Mucosa of descending colon (tissue), 3 donors: ENCODE measurements at regions not wholly inside any gene's neighbourhood (a gene's known extent, or its start where the extent isn't known, plus 50 kb on each side); places are given as distances from the start of the nearest gene placed in this dataset.
"Not testable (repeated sequence)": the region's sequence is repeated elsewhere in the genome, so short reads cannot be mapped to it uniquely, and the experiment has no call there.

Experiments
- ATAC-seq: fragments of 200-7000 bp; cut with Tn5 transposase; one replicate; pipeline ENCODE4 v1.9.1; 2020; ENCODE audit warnings: mild to moderate bottlenecking, moderate library complexity
- DNase-seq, 3 donors: peaks; one replicate each; pipeline ENCODE4 v3.0.0-alpha.2; 2020
- H3K36me3 ChIP-seq: fragments of 200-600 bp; one replicate; pipeline ENCODE4 v1.8.0; 2021; ENCODE audit warnings: low read depth, mild to moderate bottlenecking
- H3K4me1 ChIP-seq: fragments of 200-600 bp; one replicate; pipeline ENCODE4 v1.8.0; 2021; ENCODE audit warnings: low read depth, mild to moderate bottlenecking
- H3K4me3 ChIP-seq: fragments of 200-600 bp; one replicate; pipeline ENCODE4 v1.8.0; 2021; ENCODE audit warnings: mild to moderate bottlenecking
- H3K9me3 ChIP-seq: fragments of 200-600 bp; one replicate; pipeline ENCODE4 v1.8.0; 2021; ENCODE audit warnings: mild to moderate bottlenecking
- intact Hi-C, 2 donors: fragments of 100-400 bp; cut with DNase I in 1 of 2; cut with micrococcal nuclease in 1 of 2; formaldehyde crosslinking; loops; one replicate each; pipeline versions ENCODE4 v1.11.0 to v1.11.1; 2022; cut with DNase I, micrococcal nuclease
- TF ChIP-seq, protein P1 (sequence below): fragments of 200-600 bp; IDR thresholded peaks from one replicate; pipeline ENCODE4 v1.8.0; 2022; ENCODE audit warnings: antibody characterized with exemption, mild to moderate bottlenecking
- donor health status: DM: no; HTN: no; CAD: no; lungs with moderate emphysema.
- donor health status: DM: no; HTN: no; CAD: no.
- donor health status: DM: no; HTN: yes; CAD: no.

DNA sequence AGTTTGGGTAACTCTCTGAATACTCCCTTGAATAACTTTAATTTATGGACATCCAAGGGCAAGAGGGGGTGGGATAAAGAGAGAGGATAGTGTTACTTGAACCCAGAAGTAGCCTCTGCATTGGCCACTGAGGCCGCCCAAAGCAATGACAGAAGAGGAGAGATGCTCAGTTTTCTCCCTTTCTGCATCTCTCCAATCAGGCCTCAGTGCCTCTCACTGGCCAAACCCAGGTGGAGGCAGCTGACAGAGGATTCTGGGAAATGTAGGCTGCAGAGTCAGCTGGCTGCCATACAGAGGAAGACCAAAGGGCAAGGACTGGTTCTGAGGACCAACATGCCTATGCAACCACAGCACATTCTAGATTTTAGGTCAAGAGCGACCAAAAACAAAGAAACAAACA lies 719.4 kb downstream of the MAT2B start:
- no peak overlapping the region for H3K4me3 ChIP-seq
- TF ChIP-seq, protein P1, sequence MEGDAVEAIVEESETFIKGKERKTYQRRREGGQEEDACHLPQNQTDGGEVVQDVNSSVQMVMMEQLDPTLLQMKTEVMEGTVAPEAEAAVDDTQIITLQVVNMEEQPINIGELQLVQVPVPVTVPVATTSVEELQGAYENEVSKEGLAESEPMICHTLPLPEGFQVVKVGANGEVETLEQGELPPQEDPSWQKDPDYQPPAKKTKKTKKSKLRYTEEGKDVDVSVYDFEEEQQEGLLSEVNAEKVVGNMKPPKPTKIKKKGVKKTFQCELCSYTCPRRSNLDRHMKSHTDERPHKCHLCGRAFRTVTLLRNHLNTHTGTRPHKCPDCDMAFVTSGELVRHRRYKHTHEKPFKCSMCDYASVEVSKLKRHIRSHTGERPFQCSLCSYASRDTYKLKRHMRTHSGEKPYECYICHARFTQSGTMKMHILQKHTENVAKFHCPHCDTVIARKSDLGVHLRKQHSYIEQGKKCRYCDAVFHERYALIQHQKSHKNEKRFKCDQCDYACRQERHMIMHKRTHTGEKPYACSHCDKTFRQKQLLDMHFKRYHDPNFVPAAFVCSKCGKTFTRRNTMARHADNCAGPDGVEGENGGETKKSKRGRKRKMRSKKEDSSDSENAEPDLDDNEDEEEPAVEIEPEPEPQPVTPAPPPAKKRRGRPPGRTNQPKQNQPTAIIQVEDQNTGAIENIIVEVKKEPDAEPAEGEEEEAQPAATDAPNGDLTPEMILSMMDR: no peak
- ATAC-seq (no peak), DNase-seq (no peak)
- H3K4me1 ChIP-seq: no peaks in the 10 kb centered on the region
- intact Hi-C loops: no loop called here
- no peaks in the 10 kb centered on the region for H3K36me3 ChIP-seq
- H3K9me3 ChIP-seq: no peaks in the 10 kb centered on the region

DNA sequence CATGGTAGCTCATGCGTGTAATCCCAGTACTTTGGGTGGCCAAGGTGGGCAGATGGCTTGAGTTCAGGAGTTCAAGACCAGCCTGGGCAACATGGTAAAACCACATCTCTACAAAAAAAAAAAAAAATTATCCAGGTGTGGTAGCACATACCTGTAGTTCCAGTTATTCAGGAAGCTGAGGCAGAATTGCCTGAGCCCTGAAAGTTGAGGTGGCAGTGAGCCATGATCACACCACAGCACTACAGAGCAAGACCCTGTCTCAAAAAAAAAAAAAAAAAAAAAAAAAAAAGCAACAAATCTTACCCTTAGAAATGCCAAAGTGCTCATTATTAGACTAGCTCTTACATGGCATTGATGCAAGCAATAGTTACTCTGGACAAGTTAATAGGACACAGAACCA lies 724.9 kb downstream of the MAT2B start:
- TF ChIP-seq, protein P1: no peak
- no peak for ATAC-seq

DNA sequence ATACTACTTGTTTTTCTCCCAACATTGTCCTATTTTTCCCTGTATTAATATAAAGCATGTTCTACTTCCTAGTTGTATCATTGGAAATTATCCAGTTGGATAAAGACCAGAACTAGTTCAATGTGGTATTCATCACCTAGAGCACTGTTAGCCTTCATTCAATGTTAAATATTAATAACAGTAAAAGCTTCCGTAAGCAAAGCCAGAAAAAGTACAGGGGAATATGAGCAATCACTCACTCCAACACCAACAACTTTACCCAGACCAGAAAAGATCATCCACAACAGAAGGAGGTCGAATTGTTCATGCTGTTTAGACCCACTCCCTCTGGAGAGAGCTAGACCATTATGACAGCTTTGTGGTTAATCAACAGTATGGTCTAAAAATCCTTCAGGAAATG lies 728.4 kb downstream of the MAT2B start:
- no peaks in the 10 kb centered on the region for H3K36me3 ChIP-seq
- TF ChIP-seq, protein P1: no peak
- DNase-seq (no peak), ATAC-seq (no peak)
- H3K4me3 ChIP-seq: no peak overlapping the region
- intact Hi-C loops: no loop called here
- H3K9me3 ChIP-seq: no peaks in the 10 kb centered on the region
- H3K4me1 ChIP-seq: no peaks in the 10 kb centered on the region

More for the DNA sequence above, 724.9 kb downstream of the MAT2B start:
- no peaks in the 10 kb centered on the region for H3K9me3 ChIP-seq
- no peak overlapping the region for H3K4me3 ChIP-seq
- DNase-seq: no peak
- no peaks in the 10 kb centered on the region for H3K36me3 ChIP-seq
- H3K4me1 ChIP-seq: no peaks in the 10 kb centered on the region
- intact Hi-C loops: no loop called here

DNA sequence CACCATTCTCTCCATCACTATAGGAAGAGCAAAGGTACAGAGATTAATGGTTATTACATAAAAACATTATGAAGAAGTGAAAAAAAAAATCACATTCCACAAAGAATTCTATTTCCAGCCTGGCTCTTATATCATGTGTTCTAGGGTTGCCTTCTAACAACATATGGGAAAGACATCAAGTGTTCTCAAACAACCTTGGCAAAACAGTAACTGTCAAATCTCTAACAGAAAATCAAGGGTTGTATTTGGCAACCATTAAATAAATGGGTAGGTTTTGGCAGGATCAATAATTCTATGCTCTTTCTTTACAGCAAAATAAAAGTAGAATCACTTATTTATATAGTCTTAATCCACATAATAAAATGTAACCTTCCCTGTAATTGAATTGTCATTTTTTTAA lies 728.9 kb downstream of the MAT2B start:
- H3K4me1 ChIP-seq: no peaks in the 10 kb centered on the region
- no peaks in the 10 kb centered on the region for H3K36me3 ChIP-seq
- H3K9me3 ChIP-seq: no peaks in the 10 kb centered on the region
- ATAC-seq (no peak), DNase-seq (no peak)
- no peak overlapping the region for H3K4me3 ChIP-seq
- intact Hi-C loops: no loop called here
- TF ChIP-seq, protein P1: no peak

DNA sequence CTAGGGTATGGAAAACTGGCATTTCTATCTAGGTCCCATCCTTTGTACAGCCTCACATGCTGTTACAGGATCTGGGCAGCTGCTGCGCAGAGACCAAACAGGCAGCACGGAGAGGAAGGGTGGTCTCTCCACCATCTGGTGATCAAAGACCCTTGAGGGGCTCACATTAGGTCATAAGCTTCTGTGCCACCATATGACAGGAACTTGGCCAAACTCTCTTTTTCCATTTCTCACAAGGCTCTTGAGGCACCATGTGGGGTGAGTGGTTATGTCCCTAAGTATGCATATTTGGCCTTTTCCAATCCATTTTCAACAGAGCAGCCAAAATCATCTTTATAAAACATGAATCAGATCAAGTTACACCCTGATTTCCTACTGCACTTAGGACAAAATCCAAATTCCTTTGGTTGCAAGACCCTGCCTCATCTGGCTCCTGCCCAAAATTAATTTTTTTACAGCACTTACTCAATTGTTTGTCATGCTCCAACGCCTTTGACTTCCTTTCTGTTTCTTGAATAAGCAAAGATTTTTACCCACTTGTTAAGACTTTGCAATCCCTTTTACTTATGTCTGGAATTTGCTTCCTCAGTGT lies 730.0 kb downstream of the MAT2B start:
- intact Hi-C loops: no loop called here
- TF ChIP-seq, protein P1: no peak
- DNase-seq (no peak), ATAC-seq (no peak)
- no peaks in the 10 kb centered on the region for H3K36me3 ChIP-seq
- H3K4me1 ChIP-seq: no peaks in the 10 kb centered on the region
- no peak overlapping the region for H3K4me3 ChIP-seq
- no peaks in the 10 kb centered on the region for H3K9me3 ChIP-seq

DNA sequence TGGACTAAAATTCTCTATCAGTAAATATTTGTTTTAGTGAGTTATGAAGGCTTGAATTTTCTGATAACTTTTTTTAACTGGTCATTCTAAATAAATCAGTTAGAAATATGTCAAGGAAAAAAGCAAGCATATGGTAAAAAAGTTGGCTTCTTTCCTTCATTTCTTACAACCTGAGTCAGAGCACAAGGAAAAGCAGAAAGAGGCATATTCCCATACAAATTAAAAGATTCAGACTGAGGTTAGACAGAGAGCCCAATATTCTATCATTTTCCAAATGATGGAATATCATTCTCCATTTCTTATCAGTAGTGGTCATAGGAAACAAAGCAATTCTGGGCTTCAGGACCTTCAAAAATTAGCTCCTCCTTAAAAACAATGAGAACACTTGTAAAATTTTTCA lies 732.1 kb downstream of the MAT2B start:
- Histone ChIP-seq H3K36me3 (no peaks in the 10 kb centered on the region), H3K4me3 (no peak overlapping the region), H3K9me3 (no peaks in the 10 kb centered on the region), H3K4me1 (no peaks in the 10 kb centered on the region)
- TF ChIP-seq, protein P1: no peak
- DNase-seq (no peak), ATAC-seq (no peak)
- intact Hi-C loops: no loop called here

DNA sequence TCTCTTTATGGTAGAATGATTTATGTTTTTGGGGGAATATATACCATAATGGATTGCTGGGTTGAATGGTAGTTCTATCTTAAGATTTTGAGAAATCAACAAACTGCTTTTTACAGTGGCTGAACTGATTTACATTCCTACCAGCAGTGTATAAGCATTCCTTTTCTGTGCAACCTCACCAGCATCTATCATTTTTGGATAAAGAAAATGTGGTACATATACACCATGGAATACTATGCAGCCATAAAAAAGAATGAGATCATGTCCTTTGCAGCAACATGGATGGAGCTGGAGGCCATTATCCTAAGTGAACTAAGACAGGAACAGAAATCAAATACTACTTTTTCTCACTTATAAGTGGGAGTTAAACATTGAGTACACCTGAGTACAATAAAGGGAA lies 746.4 kb downstream of the MAT2B start:
- H3K36me3 ChIP-seq, H3K4me3 ChIP-seq, DNase-seq, ATAC-seq, H3K4me1 ChIP-seq, H3K9me3 ChIP-seq, intact Hi-C loops: not testable (repeated sequence)
